NCI-H345 (cell line): ENCODE measurements at regions not wholly inside any gene's neighbourhood (a gene's known extent, or its start where the extent isn't known, plus 50 kb on each side); places are given as distances from the start of the nearest gene placed in this dataset.
"Not testable (repeated sequence)": the region's sequence is repeated elsewhere in the genome, so short reads cannot be mapped to it uniquely, and the experiment has no call there.

Source experiments
- DNase-seq: peaks from one replicate; lab custom pipeline; 2025; lab: John Stamatoyannopoulos, UW

DNA sequence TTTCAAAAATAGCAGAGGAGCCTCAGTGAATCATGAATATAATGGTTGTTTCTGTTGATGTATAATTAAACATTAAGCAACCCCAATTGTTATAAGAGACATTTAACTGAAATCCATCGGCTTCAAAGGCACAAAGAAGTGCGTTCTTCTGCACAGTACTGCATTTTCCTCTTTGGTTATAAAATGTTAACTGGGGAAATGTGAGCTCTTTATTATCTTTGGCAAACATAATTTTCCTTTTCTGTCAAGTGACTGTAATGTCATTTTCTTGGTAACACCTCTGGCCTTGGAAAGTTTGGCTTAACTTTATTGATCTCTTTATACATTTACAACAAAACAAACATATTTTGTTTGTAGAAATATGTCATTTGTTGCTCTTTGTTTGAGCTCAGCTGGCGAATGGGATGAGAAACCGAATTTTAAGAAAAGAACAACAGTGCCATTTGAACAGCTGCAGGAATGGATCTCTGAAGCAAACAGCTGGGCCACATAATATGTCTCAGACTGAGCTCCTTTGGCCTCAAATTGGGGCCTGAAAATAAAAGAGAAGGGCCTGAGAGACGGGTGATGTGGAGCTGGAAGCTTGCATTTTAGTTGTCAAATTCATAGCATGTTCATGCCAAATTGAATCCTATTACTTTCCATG is 427.0 kb upstream of the SPTLC3 start:
- DNase-seq = no peak

- DNase-seq = not testable (repeated sequence)
Measured at GRCh38 chr20:12582710-12583109, 426.1 kb upstream of the SPTLC3 start.

DNA sequence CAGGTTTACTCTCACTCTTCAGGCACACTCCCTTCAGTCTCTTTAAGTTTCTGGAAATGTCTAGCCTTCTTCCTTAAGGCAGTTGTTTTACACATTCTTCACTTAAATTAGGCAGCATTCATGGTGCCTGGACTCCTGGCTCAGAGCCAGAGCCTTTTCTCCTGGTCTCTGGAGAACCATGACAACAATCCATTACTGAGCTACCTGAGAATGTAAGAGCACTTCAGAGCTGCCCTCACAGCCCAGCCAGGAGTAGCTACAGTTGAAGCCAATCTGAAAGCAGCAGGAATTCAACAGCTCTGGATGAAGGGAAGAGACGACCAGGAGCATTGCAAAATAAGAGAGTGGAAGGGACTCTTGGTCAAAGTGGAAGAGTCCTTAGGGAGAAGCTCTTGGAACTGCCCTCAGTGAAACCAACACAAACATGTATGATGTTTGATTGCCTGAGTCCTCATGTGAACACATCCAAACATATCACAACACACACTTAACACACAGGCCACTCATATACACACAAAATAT is 416.8 kb upstream of the SPTLC3 start:
- peak; percentile 96 for DNase-seq

- no peak for DNase-seq
Measured at GRCh38 chr20:12592756-12593155, 416.0 kb upstream of the SPTLC3 start.

DNA sequence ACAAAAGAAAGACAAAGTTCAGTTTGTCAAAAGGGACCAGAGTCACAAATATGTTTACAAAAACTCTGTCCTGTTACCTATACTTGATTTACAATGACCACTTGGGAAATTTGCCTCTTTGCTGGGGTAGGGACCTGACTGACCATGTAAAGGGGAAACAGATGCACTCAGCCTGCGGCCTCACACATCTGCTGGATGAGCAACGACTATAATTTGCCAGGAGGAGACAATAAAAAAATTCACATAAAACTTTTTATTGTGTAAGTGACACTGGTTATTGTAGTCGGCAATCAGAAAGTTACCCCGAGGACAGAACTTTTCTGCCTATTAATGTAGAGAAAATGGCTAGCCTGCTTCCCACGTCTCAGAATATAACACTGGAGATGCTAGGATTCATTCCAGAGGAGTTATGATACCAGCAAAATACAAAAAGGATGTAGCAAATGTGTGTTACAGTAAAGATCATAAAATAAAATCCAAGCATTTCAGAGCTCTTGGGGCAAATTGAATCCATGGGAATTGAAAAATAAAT is 415.4 kb upstream of the SPTLC3 start:
- no peak for DNase-seq

DNA sequence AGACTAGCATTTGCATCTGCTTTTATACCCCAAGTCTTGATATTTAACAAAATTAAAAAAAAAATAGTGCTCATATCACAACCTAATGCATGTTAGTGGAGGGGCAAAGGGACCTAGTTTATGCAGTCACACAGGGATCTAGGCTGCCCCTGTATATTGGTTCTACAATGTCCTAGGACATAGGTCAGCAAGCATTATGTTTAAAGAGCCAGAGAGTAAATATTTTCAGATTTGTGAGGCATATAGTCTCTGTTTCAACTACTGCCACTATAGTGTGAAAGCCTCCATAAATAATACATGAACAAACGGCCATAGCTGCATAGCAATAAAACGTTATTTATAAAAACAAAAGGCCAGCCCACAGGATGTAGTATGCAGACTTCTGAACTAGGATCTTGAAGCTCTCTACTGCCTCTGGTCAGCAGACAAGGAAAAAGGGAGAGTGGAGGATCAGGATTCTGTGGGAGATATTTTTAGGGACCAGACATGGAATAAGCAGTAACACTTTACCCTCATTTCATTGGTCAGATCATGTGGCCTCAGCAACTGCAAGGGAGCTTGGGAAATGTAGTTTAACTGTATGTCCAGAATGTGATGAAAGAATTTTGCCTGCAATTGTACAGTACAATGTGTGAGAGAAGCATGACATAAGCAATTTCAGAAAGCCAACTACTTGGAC is 414.2 kb upstream of the SPTLC3 start:
- DNase-seq = no peak

- DNase-seq = no peak
Measured at GRCh38 chr20:12595841-12596240, 412.9 kb upstream of the SPTLC3 start.

- DNase-seq = no peak
Measured at GRCh38 chr20:12596863-12597262, 411.9 kb upstream of the SPTLC3 start.

- no peak for DNase-seq
Measured at GRCh38 chr20:12597551-12597950, 411.2 kb upstream of the SPTLC3 start.

GRCh38 chr20:12598894-12599293 is 409.9 kb upstream of the SPTLC3 start:
- peak; percentile 42 for DNase-seq

DNA sequence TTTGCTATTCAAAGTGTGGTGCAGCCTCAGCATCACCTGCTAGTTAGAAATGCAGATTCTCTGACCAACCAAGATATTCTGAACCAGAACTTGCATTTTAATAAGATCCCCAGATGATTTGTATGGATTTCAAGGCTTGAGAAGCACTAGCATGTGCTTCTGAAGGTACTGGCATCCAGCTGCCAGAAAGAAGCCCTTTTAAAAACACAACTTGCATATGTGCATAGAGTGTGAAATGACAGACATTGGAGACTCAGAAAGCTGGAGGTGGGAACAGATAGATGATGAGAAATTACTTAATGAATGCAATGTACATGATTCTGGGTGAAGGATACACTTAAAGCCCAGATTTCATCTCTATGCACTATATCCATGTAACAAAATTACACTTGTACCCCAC is 409.3 kb upstream of the SPTLC3 start:
- no peak for DNase-seq

- peak; percentile 61 for DNase-seq
Measured at GRCh38 chr20:12605751-12606150, 403.0 kb upstream of the SPTLC3 start.

DNA sequence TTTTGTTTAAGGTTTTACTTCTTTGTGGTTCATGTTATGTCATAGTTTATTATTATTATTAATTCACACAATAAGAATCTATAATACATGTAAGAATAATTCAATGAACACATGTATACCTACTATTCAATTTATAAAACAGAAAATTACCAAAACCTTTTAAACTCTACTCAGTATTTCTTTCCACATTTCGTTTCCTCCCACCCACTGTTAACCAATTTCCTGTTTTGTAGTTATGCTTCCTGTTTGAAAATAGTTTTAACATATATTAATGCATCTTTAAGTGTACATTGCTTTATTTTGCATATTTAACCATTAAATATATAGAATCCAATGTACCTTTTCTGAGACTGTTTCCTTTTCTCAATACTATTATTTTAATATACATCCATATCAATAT is 397.9 kb upstream of the SPTLC3 start:
- no peak for DNase-seq

- DNase-seq = no peak
Measured at GRCh38 chr20:12614764-12615163, 394.0 kb upstream of the SPTLC3 start.

GRCh38 chr20:12617076-12617475 is 391.7 kb upstream of the SPTLC3 start:
- no peak for DNase-seq

DNA sequence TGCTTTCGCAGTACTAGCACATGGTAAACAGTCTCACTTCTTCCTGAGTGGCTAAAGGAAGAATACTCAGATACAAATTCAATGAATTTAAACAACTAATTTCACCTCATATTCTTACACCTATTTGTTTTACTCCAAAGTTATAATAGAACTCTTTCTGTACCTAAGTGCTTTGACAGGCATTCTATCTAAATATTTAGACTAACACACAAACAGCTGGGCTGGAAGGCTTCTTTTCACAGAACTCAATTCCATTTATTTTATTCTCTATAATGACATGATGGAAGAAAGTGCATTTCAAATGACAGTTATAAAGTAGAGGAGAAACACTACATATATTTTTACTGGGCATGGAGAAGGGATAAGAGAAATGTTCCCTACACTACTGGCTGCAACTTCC is 384.9 kb upstream of the SPTLC3 start:
- no peak for DNase-seq

GRCh38 chr20:12627485-12627884 is 381.3 kb upstream of the SPTLC3 start:
- DNase-seq = no peak

- no peak for DNase-seq
Measured at GRCh38 chr20:12638633-12639312, 370.0 kb upstream of the SPTLC3 start.

DNA sequence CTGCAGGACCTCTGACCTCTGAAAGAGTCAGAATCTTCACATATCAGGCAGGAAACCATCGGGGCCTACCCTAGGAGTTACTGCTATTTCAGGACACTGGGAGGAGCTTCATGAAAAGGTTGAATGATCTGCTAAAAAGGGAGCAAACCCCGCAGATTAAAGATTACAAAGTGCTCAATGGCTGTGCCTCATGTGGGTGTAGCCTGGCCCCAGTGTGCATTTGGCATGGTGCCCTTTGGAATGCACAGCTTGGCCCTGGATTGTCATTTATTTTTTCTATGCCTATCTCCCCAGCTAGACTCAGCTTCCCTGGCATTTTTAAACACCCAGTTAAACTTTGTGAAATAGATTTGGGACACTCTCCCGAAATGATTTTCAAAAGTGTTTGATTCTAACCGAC is 368.5 kb upstream of the SPTLC3 start:
- DNase-seq = no peak

DNA sequence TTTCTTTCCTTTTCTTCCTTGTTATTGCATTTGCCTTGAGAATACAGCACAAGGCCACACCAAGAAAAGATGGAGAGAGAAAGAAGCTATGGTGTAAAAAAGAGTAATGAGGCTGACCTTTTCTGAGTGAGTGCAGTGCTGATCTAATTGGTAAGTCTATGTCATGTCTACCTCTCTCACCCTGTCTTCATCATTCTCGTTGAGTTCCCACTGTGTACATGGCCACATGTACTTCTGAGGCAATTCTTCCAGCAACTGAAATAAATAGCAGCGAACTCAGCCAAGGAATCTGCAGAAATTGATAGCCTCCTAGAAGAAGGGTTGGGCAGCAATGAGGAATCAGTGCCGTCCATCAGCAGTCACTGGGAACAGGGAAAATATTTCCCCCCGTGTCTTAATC is 367.2 kb upstream of the SPTLC3 start:
- no peak for DNase-seq

DNA sequence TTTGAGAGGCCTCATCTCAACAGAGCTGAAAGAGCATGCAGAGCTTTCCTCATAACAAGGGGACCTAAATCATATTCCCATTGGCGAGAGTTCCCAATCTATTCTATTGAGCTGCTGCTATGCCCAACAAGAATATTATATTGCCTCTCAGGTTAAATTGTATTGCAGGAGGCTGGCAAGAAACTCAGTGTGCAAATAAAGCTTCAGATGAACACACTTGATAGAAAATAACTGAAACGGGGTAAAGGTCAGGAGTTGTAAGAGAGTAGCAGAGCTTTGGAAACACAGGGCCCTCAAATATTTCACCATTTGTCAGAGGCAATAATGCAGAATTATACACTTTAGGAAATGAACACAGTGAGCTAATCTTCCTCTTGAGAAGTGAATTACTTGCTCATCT is 364.3 kb upstream of the SPTLC3 start:
- DNase-seq = no peak

DNA sequence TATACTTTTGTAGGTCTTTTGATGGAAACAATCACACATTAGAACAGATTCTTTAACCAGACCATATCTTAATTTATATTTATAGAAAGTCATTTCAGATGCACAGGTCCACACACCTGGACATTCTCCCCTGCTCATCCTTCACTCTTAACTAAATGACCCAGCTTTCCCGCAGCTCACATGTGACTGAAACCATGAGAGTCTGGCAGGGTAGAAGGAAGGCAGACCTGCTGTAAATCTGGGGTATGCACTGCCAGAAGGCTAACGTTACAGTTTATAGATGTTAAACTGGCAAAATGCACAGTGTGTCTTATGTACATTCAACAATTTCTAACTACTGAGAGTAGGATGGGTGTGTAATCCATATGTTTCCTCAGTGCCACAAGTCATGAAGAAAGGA is 359.5 kb upstream of the SPTLC3 start:
- no peak for DNase-seq

DNA sequence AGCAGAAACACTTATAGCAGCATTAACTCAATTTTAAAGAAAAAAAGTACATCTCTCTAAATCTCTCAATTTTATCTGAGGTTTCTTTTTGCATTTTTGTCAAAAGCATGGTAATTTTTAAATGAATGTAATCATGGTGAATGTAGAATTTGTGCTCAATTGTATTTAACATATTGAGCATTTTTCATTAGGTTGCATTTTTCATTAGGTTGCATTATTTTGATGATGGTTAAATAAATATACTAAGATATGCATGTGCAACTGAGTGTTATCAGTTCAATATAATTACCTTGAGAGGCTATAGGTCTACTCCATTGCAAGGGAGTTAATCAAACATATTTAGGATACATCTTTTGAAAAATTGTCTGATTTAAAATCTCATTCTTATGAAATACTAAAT is 355.1 kb upstream of the SPTLC3 start:
- no peak for DNase-seq
